GM12875 (cell line): ENCODE measurements at regions not wholly inside any gene's neighbourhood (a gene's known extent, or its start where the extent isn't known, plus 50 kb on each side); places are given as distances from the start of the nearest gene placed in this dataset.

Experiments used
- H3K4me3 ChIP-seq: one replicate; pipeline ENCODE4 v1.5.1; 2011; ENCODE audit warnings: low read depth, low read length, control low read depth
- CTCF ChIP-seq: IDR thresholded peaks from 2 replicates; pipeline ENCODE4 v1.5.1; 2011; ENCODE audit warnings: low read depth, mild to moderate bottlenecking, control low read depth, inconsistent platforms, low read length, moderate library complexity, borderline replicate concordance; ENCODE audit not compliant: insufficient read depth

GRCh38 chr20:22475662-22476061, 108.7 kb downstream of the FOXA2 start:
- no peak for TF ChIP-seq CTCF
- H3K4me3 ChIP-seq, result no peak overlapping the region

GRCh38 chr20:22474224-22474623, 110.1 kb downstream of the FOXA2 start:
- TF ChIP-seq CTCF, result no peak
- H3K4me3 ChIP-seq, result no peak overlapping the region

GRCh38 chr20:22473293-22473692, 111.1 kb downstream of the FOXA2 start:
- no peak overlapping the region for H3K4me3 ChIP-seq
- TF ChIP-seq CTCF, result no peak

GRCh38 chr20:22472447-22473100, 111.8 kb downstream of the FOXA2 start:
- TF ChIP-seq CTCF, result no peak
- no peak overlapping the region for H3K4me3 ChIP-seq

GRCh38 chr20:22471156-22471836, 113.1 kb downstream of the FOXA2 start:
- TF ChIP-seq CTCF, result no peak
- no peak overlapping the region for H3K4me3 ChIP-seq

GRCh38 chr20:22470620-22471026, 113.7 kb downstream of the FOXA2 start:
- no peak overlapping the region for H3K4me3 ChIP-seq
- TF ChIP-seq CTCF, result no peak
